HG02840 (cell line): ENCODE measurements at regions not wholly inside any gene's neighbourhood (a gene's known extent, or its start where the extent isn't known, plus 50 kb on each side); places are given as distances from the start of the nearest gene placed in this dataset.
"Not testable (repeated sequence)": the region's sequence is repeated elsewhere in the genome, so short reads cannot be mapped to it uniquely, and the experiment has no call there.

Source experiments
- ATAC-seq: cut with Tn5 transposase; IDR thresholded peaks from one replicate; pipeline ENCODE4 v1.9.1; 2021; ENCODE audit warnings: mild to moderate bottlenecking, moderate library complexity, moderate number of reproducible peaks; ENCODE audit not compliant: unreplicated experiment, low FRiP score

DNA sequence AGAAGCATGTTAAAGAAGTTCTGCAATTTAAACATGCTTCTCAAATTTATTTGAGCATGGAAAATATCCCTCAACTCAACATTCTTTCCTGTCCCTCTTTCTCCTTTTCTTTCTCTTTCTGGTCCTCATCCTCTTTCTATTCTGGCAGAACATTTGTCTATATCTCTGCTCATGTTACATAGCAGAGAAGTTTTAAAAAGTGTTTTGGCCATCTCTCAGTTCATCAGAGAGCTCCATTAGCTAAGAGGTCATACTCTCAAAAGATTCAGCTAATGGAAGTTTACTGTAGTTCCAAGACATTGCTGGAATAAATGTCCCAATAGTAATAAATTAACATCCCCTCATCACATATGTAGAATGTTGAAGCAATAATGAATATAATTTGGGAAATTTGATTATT, 53.5 kb downstream of the XCL2 start:
- ATAC-seq: no peak

DNA sequence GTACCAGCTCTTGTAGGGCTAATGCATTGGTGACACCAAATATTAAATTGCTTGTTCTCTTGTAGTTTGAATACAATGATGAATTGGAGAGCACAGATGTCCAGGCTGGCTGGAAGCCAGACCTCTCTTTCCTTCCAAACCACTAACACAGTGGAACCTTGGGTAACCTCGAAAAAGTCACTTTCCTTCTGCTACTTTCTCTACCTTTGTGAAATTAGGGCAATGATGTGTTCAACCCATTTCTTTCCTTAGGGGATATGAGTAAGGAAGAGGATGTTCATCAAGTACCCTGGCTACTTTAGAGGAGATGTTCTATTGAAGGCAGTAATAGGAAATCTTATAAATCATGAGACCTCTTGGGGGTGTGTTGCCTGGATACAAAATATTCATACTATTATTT, 55.7 kb downstream of the XCL2 start:
- no peak for ATAC-seq

DNA sequence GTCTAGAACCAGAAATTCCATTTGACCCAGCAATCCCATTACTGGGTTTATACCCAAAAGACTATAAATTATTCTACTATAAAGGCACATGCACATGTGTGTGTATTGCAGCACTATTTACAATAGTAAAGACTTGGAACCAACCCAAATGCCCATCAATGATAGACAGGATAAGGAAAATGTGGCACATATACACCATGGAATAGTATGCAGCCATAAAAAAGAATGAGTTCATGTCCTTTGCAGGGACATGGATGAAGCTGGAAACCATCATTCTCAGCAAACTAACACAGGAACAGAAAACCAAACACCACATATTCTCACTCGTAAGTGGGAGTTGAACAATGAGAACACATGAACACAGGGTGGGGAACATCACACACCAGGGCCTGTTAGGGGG, 57.0 kb downstream of the XCL2 start:
- not testable (repeated sequence) for ATAC-seq

DNA sequence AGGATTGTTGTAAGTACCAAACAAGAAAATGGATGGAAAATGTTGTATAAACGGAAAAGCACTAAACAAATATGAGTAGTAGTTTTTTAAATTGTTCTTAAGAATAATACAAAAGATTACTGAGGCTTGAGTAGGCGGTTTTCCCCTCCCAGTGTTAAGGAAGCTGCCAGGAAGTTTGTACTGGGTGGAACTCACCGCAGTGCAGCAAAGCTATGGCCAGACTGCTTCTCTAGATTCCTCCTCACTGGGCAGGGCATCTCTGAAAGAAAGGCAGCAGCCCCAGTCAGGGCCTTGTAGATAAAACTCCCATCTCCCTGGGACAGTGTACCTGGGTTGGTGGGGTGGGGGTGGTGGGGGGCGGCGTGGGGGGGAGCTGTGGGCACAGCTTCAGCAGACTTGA, 58.7 kb downstream of the XCL2 start:
- ATAC-seq: no peak

GRCh38 chr1:168484083-168484482, 59.7 kb downstream of the XCL2 start:
- ATAC-seq: no peak

DNA sequence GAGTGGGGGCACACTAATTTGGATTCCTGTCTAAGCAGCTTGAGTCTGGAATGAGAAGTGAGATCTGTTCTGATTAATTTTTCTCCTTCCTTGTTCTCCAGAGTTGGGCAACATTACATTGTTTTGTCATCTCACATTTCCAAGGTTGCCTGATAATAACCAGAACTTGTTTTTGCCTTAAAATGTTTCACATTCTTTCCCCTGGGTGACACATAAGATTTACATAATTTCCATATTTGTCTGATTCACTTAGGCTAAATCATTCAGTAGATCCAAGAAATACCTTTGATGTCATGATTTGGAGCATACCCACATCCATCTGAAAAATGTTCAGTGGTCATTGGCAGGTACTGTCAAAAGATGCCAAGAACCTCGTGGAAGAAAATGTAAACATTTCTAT, 60.3 kb downstream of the XCL2 start:
- no peak for ATAC-seq

GRCh38 chr1:168482106-168482505, 61.7 kb downstream of the XCL2 start:
- ATAC-seq: no peak

DNA sequence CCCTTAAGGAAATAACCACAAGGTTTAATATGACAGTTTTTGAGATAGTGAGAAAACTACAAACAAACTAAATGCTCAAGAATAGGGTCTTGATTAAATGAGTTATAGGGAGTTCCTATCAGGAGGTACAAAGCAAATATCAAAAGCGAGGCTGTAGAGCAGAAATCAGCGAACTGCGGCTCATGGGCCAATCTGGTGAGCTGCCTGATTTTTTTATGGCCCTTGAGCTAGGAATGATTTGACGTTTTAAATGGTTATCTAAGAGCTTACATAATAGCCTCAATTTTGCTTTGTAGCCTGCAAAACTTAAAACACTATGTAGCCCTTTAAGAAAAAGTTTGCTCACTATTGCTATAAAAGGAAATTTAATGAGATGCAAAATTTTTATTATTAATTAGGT, 62.2 kb downstream of the XCL2 start:
- no peak for ATAC-seq

DNA sequence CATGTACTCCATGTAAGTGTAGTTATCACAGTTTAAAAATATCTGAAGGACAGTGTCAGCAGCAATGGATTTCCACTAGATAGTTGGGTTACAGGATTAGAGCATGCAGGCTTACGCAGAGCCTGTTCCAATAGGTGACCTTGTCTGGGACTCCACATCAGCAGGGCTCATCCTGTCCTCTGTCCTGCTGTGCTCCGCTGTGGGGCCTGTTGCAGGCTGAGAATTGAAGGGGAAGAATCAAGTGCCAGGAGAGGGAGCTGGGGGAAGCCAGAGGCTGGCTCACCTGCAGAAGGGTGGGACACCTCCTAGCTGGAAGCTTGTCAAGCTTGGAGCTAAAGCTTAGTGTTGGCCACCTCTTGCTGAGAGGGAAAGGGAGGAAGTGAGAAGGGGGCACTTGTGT, 62.8 kb downstream of the XCL2 start:
- no peak for ATAC-seq

DNA sequence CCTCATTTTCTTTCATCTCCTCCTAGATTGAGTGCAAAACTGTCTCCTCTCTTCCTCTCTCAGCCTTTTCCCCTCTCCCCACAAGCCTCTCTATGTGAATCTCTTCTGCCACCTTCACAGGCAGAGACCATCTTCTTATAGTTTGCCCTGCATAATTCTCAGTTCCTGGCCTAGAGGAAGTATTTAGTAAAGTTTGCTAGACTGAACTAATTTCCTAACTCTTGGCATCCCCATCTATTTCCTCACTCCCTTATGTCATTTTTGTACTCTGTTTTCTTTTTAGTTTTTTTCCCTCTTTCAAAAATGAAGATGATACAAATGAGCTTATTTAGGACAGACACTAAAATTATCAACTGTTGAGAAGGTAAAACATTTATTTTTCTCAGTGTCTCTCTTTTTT, 66.0 kb downstream of the XCL2 start:
- ATAC-seq: no peak

DNA sequence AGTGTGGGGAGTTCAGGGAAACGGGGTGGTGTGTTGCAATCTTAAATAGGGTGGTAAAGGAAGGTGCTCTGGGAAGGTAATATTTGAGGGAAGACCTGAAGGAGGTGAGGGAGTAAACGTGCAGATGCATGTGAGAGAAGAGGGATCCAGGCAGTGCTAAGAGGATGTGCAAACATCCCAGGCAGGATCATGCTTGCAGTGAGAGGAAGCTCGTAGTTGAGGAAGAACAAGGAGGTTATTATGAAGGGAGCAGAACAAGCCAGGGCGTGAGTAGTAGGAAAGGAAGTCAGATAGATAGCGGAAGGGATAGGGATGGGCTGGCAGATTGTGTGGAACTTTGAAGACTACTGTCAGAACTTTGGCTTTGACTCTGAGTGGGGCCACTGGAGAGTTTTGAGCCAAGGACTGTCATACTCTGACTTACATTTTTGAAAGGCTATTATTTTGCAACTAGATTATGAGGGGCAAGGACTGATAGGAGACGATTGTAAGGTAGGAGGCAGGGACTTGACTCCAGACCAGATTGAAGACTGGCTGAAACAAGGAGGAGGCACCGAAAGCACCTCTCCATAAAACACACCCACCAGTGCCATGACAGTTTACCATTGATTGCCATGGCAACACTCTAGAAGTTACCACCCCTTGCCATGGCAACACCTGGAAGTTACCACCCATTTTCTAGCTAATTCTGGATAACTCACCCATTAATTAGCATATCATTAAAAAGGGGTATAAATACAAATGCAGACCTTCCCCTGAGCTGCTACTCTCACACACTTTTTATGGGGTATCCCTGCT, 67.0 kb downstream of the XCL2 start:
- no peak for ATAC-seq

DNA sequence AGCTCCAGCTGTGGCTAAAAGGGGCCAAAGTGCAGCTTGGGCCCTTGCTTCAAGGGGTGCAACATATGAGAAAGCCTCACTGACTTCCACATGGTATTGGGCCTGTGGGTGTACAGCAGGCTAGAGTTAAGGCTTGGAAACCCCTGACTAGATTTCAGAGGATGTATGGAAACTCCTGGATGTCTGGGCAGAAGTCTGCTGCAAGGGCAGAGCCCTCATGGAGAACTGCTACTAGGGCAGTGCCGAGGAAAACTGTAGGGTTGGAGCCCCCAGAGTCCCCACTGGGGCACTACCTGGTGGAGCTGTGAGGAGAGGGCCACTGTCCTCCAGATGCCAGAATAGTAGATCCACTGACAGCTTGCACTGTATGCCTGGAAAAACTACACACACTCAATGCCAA, 69.5 kb downstream of the XCL2 start:
- no peak for ATAC-seq

GRCh38 chr1:168473126-168473525, 70.7 kb downstream of the XCL2 start:
- no peak for ATAC-seq

GRCh38 chr1:168472223-168472622, 71.6 kb downstream of the XCL2 start:
- no peak for ATAC-seq

- no peak for ATAC-seq
These were observed 72.8 kb downstream of the XCL2 start for GRCh38 chr1:168470901-168471431.

DNA sequence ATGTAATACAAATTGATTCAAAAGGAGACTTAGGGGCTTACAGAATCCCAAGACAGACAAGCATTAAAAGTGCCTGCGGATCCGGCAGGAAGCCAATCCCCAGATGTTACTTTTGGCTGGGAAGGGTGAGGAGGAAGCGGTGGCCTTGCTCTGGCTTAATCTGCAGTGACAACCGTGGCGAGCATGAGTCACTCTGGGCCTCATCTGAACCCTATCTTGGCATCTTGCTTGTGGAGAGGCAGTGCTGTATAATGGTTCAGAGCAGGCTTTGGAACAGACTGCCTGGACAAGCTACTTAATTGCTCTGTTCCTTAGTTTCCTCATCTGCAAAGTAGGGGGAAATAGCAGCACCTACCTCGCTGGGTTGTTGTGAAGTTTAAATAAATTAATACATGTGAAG, 74.1 kb downstream of the XCL2 start:
- no peak for ATAC-seq

DNA sequence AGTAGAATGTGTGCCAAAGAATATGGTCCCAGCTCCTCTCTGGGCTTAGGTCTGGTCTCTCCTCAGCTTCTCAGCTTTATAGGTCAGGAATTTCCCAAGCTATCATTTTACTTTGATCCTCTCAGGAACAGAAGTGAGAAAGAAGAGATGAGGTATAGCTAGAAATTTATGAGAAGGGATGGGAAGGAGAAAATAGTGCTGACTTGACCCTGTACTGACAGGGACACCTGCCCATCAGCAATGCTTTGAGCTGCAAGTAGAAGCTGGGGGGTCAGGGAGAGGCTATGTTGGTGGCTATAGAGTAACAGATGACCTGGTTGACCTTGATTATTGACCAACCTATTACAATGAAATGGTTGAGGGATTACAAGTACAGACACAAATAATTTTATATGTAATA, 75.0 kb downstream of the XCL2 start:
- ATAC-seq: no peak

- no peak for ATAC-seq
These were observed 75.6 kb downstream of the XCL2 start for GRCh38 chr1:168468042-168468809.

GRCh38 chr1:168467452-168467851, 76.3 kb downstream of the XCL2 start:
- ATAC-seq: no peak

- no peak for ATAC-seq
These were observed 77.1 kb downstream of the XCL2 start for GRCh38 chr1:168466714-168467131.

DNA sequence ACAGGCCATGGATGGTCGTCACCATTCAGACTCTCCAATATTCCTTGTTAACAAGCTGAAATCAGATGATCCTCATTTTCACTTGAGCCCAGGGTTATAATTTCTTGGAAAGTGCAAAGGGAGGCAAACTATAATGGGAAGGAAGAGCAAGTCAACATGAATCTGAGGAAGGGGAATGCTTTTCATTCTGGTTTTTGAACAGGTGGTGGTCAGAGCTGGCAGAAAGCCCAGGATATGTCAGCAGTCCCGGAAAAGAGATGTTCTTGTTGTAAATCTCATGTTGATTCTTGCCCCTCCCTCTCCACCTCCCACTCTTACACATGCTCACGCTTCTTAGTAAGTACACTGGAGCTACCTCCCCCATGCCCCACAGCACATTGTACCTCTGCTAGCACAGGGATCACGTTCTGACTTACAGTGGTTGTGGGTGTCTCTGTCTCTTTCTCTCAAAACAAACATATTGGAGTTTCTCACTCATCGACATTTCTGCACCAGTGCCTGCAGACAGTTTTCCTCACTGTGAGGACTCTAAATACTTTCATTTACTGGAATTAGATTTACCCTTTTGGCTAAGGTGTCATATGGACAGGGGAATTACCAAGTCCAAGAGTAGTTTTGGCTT, 77.6 kb downstream of the XCL2 start:
- peak; percentile 46 for ATAC-seq
